ENCODE measurements at regions not wholly inside any gene's neighbourhood (a gene's known extent, or its start where the extent isn't known, plus 50 kb on each side); places are given as distances from the start of the nearest gene placed in this dataset.

GRCh38 chr11:127862406-127862805 is 725.0 kb downstream of the ETS1 start:
- POLR2A ChIA-PET = no interaction called here
- H3K4me3 ChIP-seq (ENCODE audit: low read depth, low read length, poor library complexity, severe bottlenecking) = no peak overlapping the region
- TF ChIP-seq EZH2phosphoT487 (IDR thresholded peaks at IDR 0.05; ENCODE audit: borderline replicate concordance, low read depth, low read length) = no peak
- intact Hi-C loops (cut with micrococcal nuclease; ENCODE audit: unreplicated experiment) = no loop called here
- H3K9me3 ChIP-seq (ENCODE audit: low read length) = no peaks in the 10 kb centered on the region
- no peaks in the 10 kb centered on the region for H3K36me3 ChIP-seq (ENCODE audit: insufficient read depth, low read length)
- no peaks in the 10 kb centered on the region for H4K20me1 ChIP-seq (ENCODE audit: insufficient read depth, low read length)
- H3K4me2 ChIP-seq (ENCODE audit: low read length) = no peak overlapping the region
- no peak overlapping the region for H3K27ac ChIP-seq (ENCODE audit: low read depth, low read length, poor library complexity, severe bottlenecking)
- H3K79me2 ChIP-seq (ENCODE audit: insufficient read depth, low read depth, low read length) = no peaks in the 10 kb centered on the region
- BruUV-seq (replicated peaks) = no TSS peak
- no peak overlapping the region for H2AFZ ChIP-seq (ENCODE audit: low read length)
- no peak for DNase-seq (ENCODE audit: low spot score)
- no peaks in the 10 kb centered on the region for H3K4me1 ChIP-seq (ENCODE audit: insufficient read depth, low read length, poor library complexity, severe bottlenecking)
- H3K9me2 ChIP-seq (ENCODE audit: insufficient read depth, low read length) = no peaks in the 10 kb centered on the region
- CTCF ChIA-PET (ENCODE audit: unreplicated experiment) = no interaction called here

GRCh38 chr11:127859941-127860354 is 727.4 kb downstream of the ETS1 start:
- no peak for DNase-seq (ENCODE audit: low spot score)
- 0 out of 2 replicates have a peak, but pooled peaks cover 1% of the 10 kb centered on the region for H3K9me2 ChIP-seq (ENCODE audit: insufficient read depth, low read length)
- ChIA-PET CTCF (ENCODE audit: unreplicated experiment) (no interaction called here), POLR2A (no interaction called here)
- H2AFZ ChIP-seq (ENCODE audit: low read length) = no peak overlapping the region
- no peak overlapping the region for H3K4me2 ChIP-seq (ENCODE audit: low read length)
- H3K36me3 ChIP-seq (ENCODE audit: insufficient read depth, low read length) = no peaks in the 10 kb centered on the region
- no peak overlapping the region for H3K4me3 ChIP-seq (ENCODE audit: low read depth, low read length, poor library complexity, severe bottlenecking)
- BruUV-seq (replicated peaks) = no TSS peak
- no peaks in the 10 kb centered on the region for H3K9me3 ChIP-seq (ENCODE audit: low read length)
- no peaks in the 10 kb centered on the region for H3K4me1 ChIP-seq (ENCODE audit: insufficient read depth, low read length, poor library complexity, severe bottlenecking)
- no peaks in the 10 kb centered on the region for H3K79me2 ChIP-seq (ENCODE audit: insufficient read depth, low read depth, low read length)
- no peak overlapping the region for H3K27ac ChIP-seq (ENCODE audit: low read depth, low read length, poor library complexity, severe bottlenecking)
- intact Hi-C loops (cut with micrococcal nuclease; ENCODE audit: unreplicated experiment) = no loop called here
- no peak for TF ChIP-seq EZH2phosphoT487 (IDR thresholded peaks at IDR 0.05; ENCODE audit: borderline replicate concordance, low read depth, low read length)
- TF ChIP-seq, protein P1, sequence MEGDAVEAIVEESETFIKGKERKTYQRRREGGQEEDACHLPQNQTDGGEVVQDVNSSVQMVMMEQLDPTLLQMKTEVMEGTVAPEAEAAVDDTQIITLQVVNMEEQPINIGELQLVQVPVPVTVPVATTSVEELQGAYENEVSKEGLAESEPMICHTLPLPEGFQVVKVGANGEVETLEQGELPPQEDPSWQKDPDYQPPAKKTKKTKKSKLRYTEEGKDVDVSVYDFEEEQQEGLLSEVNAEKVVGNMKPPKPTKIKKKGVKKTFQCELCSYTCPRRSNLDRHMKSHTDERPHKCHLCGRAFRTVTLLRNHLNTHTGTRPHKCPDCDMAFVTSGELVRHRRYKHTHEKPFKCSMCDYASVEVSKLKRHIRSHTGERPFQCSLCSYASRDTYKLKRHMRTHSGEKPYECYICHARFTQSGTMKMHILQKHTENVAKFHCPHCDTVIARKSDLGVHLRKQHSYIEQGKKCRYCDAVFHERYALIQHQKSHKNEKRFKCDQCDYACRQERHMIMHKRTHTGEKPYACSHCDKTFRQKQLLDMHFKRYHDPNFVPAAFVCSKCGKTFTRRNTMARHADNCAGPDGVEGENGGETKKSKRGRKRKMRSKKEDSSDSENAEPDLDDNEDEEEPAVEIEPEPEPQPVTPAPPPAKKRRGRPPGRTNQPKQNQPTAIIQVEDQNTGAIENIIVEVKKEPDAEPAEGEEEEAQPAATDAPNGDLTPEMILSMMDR (conservative IDR thresholded peaks at IDR 0.05; ENCODE audit: low read length) = no peak
- no peaks in the 10 kb centered on the region for H4K20me1 ChIP-seq (ENCODE audit: insufficient read depth, low read length)

DNA sequence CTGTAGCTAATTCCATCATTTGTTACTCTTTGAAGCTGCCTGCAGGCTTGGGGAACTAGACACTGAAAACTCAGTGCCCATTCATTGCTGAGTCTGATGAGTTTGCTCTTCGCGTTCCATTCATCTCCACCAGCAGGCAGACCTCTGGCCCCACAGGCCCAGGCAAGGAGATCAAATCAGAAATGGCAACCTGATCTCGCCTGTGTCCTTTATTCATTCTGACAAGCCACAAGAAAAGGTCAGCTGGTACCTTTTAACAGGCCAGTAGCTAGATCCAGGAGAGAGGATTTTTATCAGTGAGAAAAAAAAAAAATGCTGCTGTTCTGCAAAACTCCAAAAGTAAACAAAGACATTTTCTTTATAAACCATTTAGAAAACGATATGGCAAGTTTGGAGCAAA is 742.5 kb downstream of the ETS1 start:
- CTCF ChIA-PET (ENCODE audit: unreplicated experiment) = no interaction called here
- intact Hi-C loops (cut with micrococcal nuclease; ENCODE audit: unreplicated experiment) = no loop called here

More for the DNA sequence above, 742.5 kb downstream of the ETS1 start:
- POLR2A ChIA-PET = interaction anchor here (0.6 kb wide), 1 partner anchor 773 kb away, joined by 4 read pairs; no protein-coding TSS in a partner anchor
- Histone ChIP-seq H3K4me2 (ENCODE audit: low read length) (no peak overlapping the region), H3K36me3 (ENCODE audit: insufficient read depth, low read length) (no peaks in the 10 kb centered on the region), H3K4me1 (ENCODE audit: insufficient read depth, low read length, poor library complexity, severe bottlenecking) (no peaks in the 10 kb centered on the region), H2AFZ (ENCODE audit: low read length) (no peak overlapping the region), H3K4me3 (ENCODE audit: low read depth, low read length, poor library complexity, severe bottlenecking) (no peak overlapping the region), H3K79me2 (ENCODE audit: insufficient read depth, low read depth, low read length) (no peaks in the 10 kb centered on the region), H3K9me3 (ENCODE audit: low read length) (no peaks in the 10 kb centered on the region), H3K9me2 (ENCODE audit: insufficient read depth, low read length) (no peaks in the 10 kb centered on the region), H3K27ac (ENCODE audit: low read depth, low read length, poor library complexity, severe bottlenecking) (no peak overlapping the region), H4K20me1 (ENCODE audit: insufficient read depth, low read length) (no peaks in the 10 kb centered on the region)
- no peak for TF ChIP-seq EZH2phosphoT487 (IDR thresholded peaks at IDR 0.05; ENCODE audit: borderline replicate concordance, low read depth, low read length)
- TF ChIP-seq, protein P1 (conservative IDR thresholded peaks at IDR 0.05; ENCODE audit: low read length) = no peak
- no TSS peak for BruUV-seq (replicated peaks)
- no peak for DNase-seq (ENCODE audit: low spot score)
